ENCODE measurements at regions not wholly inside any gene's neighbourhood (a gene's known extent, or its start where the extent isn't known, plus 50 kb on each side); places are given as distances from the start of the nearest gene placed in this dataset.
"Not testable (repeated sequence)": the region's sequence is repeated elsewhere in the genome, so short reads cannot be mapped to it uniquely, and the experiment has no call there.

GRCh38 chr5:122515210-122515609, 203.2 kb downstream of the SNCAIP start:
- H3K4me3 Mint-ChIP-seq; H3K4me1 Mint-ChIP-seq (ENCODE audit: low read depth); H3K36me3 Mint-ChIP-seq (ENCODE audit: low read depth); H3K9me3 Mint-ChIP-seq; H3K27ac Mint-ChIP-seq; H3K27me3 Mint-ChIP-seq (ENCODE audit: low read depth): not testable (repeated sequence)

DNA sequence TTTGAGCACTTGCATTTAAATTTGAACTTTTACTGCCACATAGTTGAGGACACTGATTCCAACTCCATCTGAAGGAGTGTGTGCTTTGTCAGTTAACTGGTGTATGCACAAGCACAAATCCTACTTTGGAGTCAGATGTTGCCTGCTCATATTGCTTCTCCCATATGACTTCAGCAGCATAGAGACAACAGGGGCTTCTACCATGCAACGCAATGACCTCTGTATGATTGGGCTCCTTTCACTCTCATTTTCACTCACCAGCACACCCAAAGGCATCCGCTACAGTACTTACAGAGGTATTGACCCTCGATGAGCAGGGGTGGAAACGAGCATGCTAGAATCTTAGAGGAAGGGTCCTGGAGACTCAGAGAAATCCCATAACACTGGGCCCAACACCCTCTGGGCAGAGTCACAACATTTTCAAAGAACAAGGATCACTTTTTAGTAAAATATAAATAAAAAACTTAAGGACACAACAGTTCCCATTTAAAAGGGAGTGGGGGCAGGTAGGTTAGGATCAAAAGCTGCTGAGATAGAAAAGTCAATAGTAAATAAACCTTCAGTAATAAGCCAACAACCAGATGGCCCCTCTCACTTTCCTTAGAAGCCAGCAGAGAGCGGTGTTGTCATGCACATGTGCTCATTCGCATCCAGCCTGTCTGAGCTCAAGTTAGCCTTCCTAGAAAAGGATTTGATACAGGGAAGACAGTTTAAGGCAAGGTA, 203.8 kb downstream of the SNCAIP start:
- Mint-ChIP-seq H3K27me3 (ENCODE audit: low read depth) (no peaks in the 10 kb centered on the region), H3K27ac (no peak overlapping the region), H3K9me3 (no peaks in the 10 kb centered on the region), H3K4me1 (ENCODE audit: low read depth) (no peaks in the 10 kb centered on the region), H3K4me3 (no peak overlapping the region), H3K36me3 (ENCODE audit: low read depth) (no peaks in the 10 kb centered on the region)

DNA sequence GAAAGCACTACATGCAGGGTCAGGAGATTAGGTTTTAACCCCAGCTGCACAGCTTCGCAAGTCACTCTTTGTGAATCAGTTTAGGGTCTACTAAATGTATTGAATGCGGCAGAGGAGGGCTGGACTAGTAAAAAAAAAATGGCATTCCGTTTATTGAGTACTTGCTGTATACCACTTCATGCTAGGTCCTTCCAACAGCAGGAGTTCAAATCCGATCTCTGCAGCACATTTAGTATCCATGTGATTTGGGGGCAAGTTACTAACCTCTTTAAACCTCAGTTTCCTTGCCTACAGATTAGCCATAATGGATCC, 204.4 kb downstream of the SNCAIP start:
- no peaks in the 10 kb centered on the region for H3K27me3 Mint-ChIP-seq (ENCODE audit: low read depth)
- H3K4me1 Mint-ChIP-seq (ENCODE audit: low read depth) = no peaks in the 10 kb centered on the region
- H3K9me3 Mint-ChIP-seq = no peaks in the 10 kb centered on the region
- H3K36me3 Mint-ChIP-seq (ENCODE audit: low read depth) = no peaks in the 10 kb centered on the region
- no peak overlapping the region for H3K27ac Mint-ChIP-seq
- no peak overlapping the region for H3K4me3 Mint-ChIP-seq

DNA sequence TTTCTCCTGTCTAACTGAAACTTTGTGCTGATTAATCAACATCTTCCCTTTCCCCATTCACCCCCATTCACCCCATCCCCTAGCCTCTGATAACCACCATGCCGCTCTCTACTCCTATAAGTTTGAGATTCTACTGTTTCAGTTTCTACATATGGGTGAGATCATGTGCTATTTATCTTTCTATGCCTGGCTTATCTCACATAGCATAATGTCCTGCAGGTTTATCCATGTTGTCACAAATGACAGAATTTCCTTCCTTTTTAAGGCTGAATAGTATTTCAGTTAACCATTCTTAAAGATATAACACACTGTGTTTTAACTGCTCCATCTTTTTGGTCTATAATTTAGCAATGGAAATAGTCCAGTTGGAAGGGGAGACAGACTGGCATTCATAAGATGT, 205.1 kb downstream of the SNCAIP start:
- Mint-ChIP-seq H3K27ac (no peak overlapping the region), H3K9me3 (no peaks in the 10 kb centered on the region), H3K4me3 (no peak overlapping the region), H3K27me3 (ENCODE audit: low read depth) (no peaks in the 10 kb centered on the region), H3K4me1 (ENCODE audit: low read depth) (no peaks in the 10 kb centered on the region), H3K36me3 (ENCODE audit: low read depth) (no peaks in the 10 kb centered on the region)

- Mint-ChIP-seq H3K9me3 (no peaks in the 10 kb centered on the region), H3K36me3 (ENCODE audit: low read depth) (no peaks in the 10 kb centered on the region), H3K27ac (no peak overlapping the region), H3K4me1 (ENCODE audit: low read depth) (no peaks in the 10 kb centered on the region), H3K4me3 (no peak overlapping the region), H3K27me3 (ENCODE audit: low read depth) (no peaks in the 10 kb centered on the region)
These were observed 211.7 kb downstream of the SNCAIP start for GRCh38 chr5:122523776-122524175.

- Mint-ChIP-seq H3K4me1 (ENCODE audit: low read depth) (no peaks in the 10 kb centered on the region), H3K27me3 (ENCODE audit: low read depth) (no peaks in the 10 kb centered on the region), H3K9me3 (no peaks in the 10 kb centered on the region), H3K4me3 (no peak overlapping the region), H3K27ac (no peak overlapping the region), H3K36me3 (ENCODE audit: low read depth) (no peaks in the 10 kb centered on the region)
These were observed 215.5 kb downstream of the SNCAIP start for GRCh38 chr5:122527547-122527946.

GRCh38 chr5:122532035-122532434, 220.0 kb downstream of the SNCAIP start:
- no peaks in the 10 kb centered on the region for H3K4me1 Mint-ChIP-seq (ENCODE audit: low read depth)
- no peaks in the 10 kb centered on the region for H3K36me3 Mint-ChIP-seq (ENCODE audit: low read depth)
- H3K27me3 Mint-ChIP-seq (ENCODE audit: low read depth) = no peaks in the 10 kb centered on the region
- H3K4me3 Mint-ChIP-seq = no peak overlapping the region
- no peak overlapping the region for H3K27ac Mint-ChIP-seq
- H3K9me3 Mint-ChIP-seq = no peaks in the 10 kb centered on the region

DNA sequence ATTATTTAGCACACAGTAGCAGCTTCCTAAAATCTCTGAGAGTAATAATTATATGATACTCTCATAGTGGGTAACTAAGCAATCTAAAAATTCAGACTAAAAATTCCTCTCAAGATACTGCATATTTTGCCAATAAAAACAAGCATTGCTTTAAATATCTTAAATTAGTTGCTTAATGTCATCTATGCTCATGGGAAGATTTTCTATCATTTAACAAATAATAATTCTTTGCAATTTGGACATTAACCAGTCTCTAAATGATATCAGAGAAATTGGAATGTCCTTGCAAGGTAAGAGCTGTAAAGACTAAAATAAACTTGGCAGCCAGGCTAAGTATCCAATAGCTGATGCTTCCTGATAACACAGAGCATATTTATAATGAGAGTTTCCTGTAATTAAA, 221.8 kb downstream of the SNCAIP start:
- H3K36me3 Mint-ChIP-seq (ENCODE audit: low read depth) = no peaks in the 10 kb centered on the region
- no peak overlapping the region for H3K4me3 Mint-ChIP-seq
- no peak overlapping the region for H3K27ac Mint-ChIP-seq
- no peaks in the 10 kb centered on the region for H3K4me1 Mint-ChIP-seq (ENCODE audit: low read depth)
- H3K9me3 Mint-ChIP-seq = no peaks in the 10 kb centered on the region
- H3K27me3 Mint-ChIP-seq (ENCODE audit: low read depth) = no peaks in the 10 kb centered on the region

DNA sequence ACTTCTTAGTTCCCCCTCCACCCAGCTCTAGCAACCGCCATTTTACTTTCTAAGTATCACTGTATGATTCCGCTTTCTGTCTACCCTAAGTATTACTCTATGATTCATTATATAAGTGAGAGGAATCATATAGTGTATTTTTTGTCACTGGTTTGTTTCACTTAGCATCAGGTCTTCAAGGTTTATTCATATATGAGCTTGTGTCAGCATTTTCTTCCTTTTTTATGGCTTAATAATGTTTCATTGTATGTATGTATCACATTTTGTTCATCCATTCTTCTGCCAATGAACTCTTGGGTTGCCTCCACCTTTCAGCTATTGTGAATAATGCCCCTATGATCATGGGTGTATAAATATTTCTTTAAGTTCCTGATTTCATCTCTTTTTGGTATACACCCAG, 222.8 kb downstream of the SNCAIP start:
- no peaks in the 10 kb centered on the region for H3K9me3 Mint-ChIP-seq
- no peak overlapping the region for H3K27ac Mint-ChIP-seq
- H3K4me3 Mint-ChIP-seq = no peak overlapping the region
- no peaks in the 10 kb centered on the region for H3K36me3 Mint-ChIP-seq (ENCODE audit: low read depth)
- H3K4me1 Mint-ChIP-seq (ENCODE audit: low read depth) = no peaks in the 10 kb centered on the region
- H3K27me3 Mint-ChIP-seq (ENCODE audit: low read depth) = no peaks in the 10 kb centered on the region

- Mint-ChIP-seq H3K27ac (no peak overlapping the region), H3K36me3 (ENCODE audit: low read depth) (no peaks in the 10 kb centered on the region), H3K9me3 (no peaks in the 10 kb centered on the region), H3K27me3 (ENCODE audit: low read depth) (no peaks in the 10 kb centered on the region), H3K4me3 (no peak overlapping the region), H3K4me1 (ENCODE audit: low read depth) (no peaks in the 10 kb centered on the region)
These were observed 229.4 kb downstream of the SNCAIP start for GRCh38 chr5:122541388-122541787.

DNA sequence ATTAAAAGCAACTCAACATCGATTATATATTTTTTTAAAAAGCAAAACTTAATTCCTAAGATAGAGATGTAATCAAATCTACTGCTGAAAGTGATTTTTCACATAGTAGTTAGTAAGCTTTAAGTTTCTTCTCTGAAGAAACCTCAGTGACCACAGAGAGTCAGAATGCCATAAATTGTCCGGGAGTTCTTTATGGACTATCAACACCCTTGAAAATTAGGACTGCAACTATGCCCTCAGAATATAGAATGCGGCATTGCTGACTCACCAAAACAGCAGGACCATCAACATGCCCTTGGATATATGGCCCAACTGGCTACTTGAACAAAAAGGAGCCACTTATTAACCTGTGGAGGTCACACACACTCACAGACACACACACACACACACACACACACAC, 228.9 kb upstream of the SNX2 start:
- no peaks in the 10 kb centered on the region for H3K27me3 Mint-ChIP-seq (ENCODE audit: low read depth)
- H3K4me1 Mint-ChIP-seq (ENCODE audit: low read depth) = no peaks in the 10 kb centered on the region
- H3K4me3 Mint-ChIP-seq = no peak overlapping the region
- no peak overlapping the region for H3K27ac Mint-ChIP-seq
- H3K36me3 Mint-ChIP-seq (ENCODE audit: low read depth) = no peaks in the 10 kb centered on the region
- H3K9me3 Mint-ChIP-seq = no peaks in the 10 kb centered on the region

DNA sequence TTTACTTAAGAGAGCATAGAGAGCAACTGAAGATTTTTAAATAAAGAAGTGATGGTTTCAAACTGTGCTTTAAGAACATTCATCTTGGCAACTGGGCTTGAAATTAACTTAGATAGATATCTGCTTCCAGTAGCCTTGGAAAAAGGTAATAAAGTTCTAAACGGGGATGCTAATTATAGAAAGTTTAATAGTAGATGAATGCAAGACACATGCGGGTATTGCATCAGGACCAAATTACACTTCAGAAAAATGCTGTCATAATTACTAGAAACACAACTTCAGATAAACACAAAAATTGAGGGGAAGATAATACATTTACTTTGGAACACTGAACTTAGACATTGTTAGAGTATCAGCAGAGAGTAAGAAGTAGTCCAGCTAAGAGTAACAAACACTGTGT, 227.7 kb upstream of the SNX2 start:
- H3K9me3 Mint-ChIP-seq = no peaks in the 10 kb centered on the region
- no peak overlapping the region for H3K4me3 Mint-ChIP-seq
- no peak overlapping the region for H3K27ac Mint-ChIP-seq
- H3K4me1 Mint-ChIP-seq (ENCODE audit: low read depth) = no peaks in the 10 kb centered on the region
- H3K36me3 Mint-ChIP-seq (ENCODE audit: low read depth) = no peaks in the 10 kb centered on the region
- H3K27me3 Mint-ChIP-seq (ENCODE audit: low read depth) = no peaks in the 10 kb centered on the region

GRCh38 chr5:122547669-122548068, 227.2 kb upstream of the SNX2 start:
- H3K4me3 Mint-ChIP-seq = no peak overlapping the region
- H3K4me1 Mint-ChIP-seq (ENCODE audit: low read depth) = no peaks in the 10 kb centered on the region
- H3K36me3 Mint-ChIP-seq (ENCODE audit: low read depth) = no peaks in the 10 kb centered on the region
- H3K9me3 Mint-ChIP-seq = no peaks in the 10 kb centered on the region
- no peak overlapping the region for H3K27ac Mint-ChIP-seq
- H3K27me3 Mint-ChIP-seq (ENCODE audit: low read depth) = no peaks in the 10 kb centered on the region

DNA sequence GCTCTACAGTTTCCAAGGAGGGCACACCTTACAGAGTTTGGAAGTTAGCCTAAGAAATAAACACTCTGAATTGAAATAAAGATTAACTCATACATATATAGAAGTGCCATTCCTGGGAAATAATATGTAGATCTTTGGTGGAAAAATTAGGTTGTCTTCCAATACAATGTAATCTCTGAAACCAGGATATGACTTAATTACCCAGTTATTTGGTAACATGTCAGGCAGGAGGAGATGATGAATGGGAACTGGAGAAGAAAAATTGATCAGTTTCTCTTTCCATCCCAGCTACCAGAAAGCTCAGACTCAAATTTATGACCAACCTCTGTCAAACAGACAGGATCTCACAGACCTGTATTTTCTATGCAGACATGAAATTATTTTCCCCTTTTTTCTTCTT, 215.2 kb upstream of the SNX2 start:
- Mint-ChIP-seq H3K9me3 (no peaks in the 10 kb centered on the region), H3K27ac (no peak overlapping the region), H3K4me1 (ENCODE audit: low read depth) (no peaks in the 10 kb centered on the region), H3K27me3 (ENCODE audit: low read depth) (no peaks in the 10 kb centered on the region), H3K4me3 (no peak overlapping the region), H3K36me3 (ENCODE audit: low read depth) (no peaks in the 10 kb centered on the region)

- H3K4me3 Mint-ChIP-seq = no peak overlapping the region
- no peak overlapping the region for H3K27ac Mint-ChIP-seq
- H3K36me3 Mint-ChIP-seq (ENCODE audit: low read depth) = no peaks in the 10 kb centered on the region
- H3K9me3 Mint-ChIP-seq = no peaks in the 10 kb centered on the region
- H3K4me1 Mint-ChIP-seq (ENCODE audit: low read depth) = no peaks in the 10 kb centered on the region
- no peaks in the 10 kb centered on the region for H3K27me3 Mint-ChIP-seq (ENCODE audit: low read depth)
These were observed 213.7 kb upstream of the SNX2 start for GRCh38 chr5:122561209-122561608.

DNA sequence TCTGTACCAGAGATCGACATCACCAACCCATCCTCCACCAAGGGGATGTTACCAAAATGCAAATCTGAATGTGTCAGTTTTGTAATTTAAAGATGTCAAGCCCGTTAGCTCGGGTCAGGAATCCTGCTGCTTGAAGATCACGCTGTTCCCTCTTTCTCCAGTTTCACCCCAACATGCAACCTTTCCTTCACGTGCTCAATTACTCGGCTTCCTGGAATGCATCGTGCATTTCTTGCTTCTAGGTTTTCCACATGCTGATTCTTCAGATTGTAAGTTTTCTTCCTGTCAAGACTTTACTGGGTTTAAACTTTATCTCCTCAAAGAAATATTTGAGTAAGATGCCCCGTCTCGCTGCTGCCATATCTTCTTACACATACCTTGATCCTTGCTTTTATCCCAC, 209.5 kb upstream of the SNX2 start:
- Mint-ChIP-seq H3K27me3 (ENCODE audit: low read depth) (no peaks in the 10 kb centered on the region), H3K27ac (no peak overlapping the region), H3K4me3 (no peak overlapping the region), H3K9me3 (no peaks in the 10 kb centered on the region), H3K4me1 (ENCODE audit: low read depth) (no peaks in the 10 kb centered on the region), H3K36me3 (ENCODE audit: low read depth) (no peaks in the 10 kb centered on the region)

All from T-helper 1 cell treated with Interleukin-12 subunit alpha and Interleukin-12 subunit beta and Interleukin-4 antibody, amounts not matched to agents 30 μg/mL and 1 μg/mL, for 36 hours (primary cell).